Osteoblast (primary cell): ENCODE measurements at regions not wholly inside any gene's neighbourhood (a gene's known extent, or its start where the extent isn't known, plus 50 kb on each side); places are given as distances from the start of the nearest gene placed in this dataset.

Experiments used
- DNase-seq: peaks from one replicate; pipeline ENCODE4 v3.0.0; 2011; ENCODE audit warnings: low spot score, mixed read lengths; ENCODE audit not compliant: insufficient read length; ENCODE audit errors: missing footprints
- H2AFZ ChIP-seq: 2 replicates; pipeline ENCODE4 v1.6.0; 2011; ENCODE audit warnings: mild to moderate bottlenecking, low read length
- H3K27ac ChIP-seq: 2 replicates; pipeline ENCODE4 v1.5.1; 2011; ENCODE audit warnings: mild to moderate bottlenecking, low read depth, low read length, moderate library complexity
- H3K27me3 ChIP-seq: 2 replicates; pipeline ENCODE4 v1.6.0; 2012; ENCODE audit warnings: mild to moderate bottlenecking, control low read depth, inconsistent platforms, low read length, moderate library complexity; ENCODE audit not compliant: insufficient read depth
- H3K36me3 ChIP-seq: 2 replicates; pipeline ENCODE4 v1.5.1; 2011; ENCODE audit warnings: mild to moderate bottlenecking, low read length, control low read depth, moderate library complexity; ENCODE audit not compliant: insufficient read depth
- H3K4me1 ChIP-seq: 2 replicates; pipeline ENCODE4 v1.5.1; 2011; ENCODE audit warnings: mild to moderate bottlenecking, low read length, control low read depth, moderate library complexity; ENCODE audit not compliant: insufficient read depth
- H3K4me2 ChIP-seq: 2 replicates; pipeline ENCODE4 v1.6.0; 2011; ENCODE audit warnings: mild to moderate bottlenecking, low read length; ENCODE audit not compliant: insufficient read depth
- H3K4me3 ChIP-seq: fragments of 200-600 bp; sonication (generic); 3 replicates; pipeline ENCODE4 v1.5.1; 2012; ENCODE audit warnings: mild to moderate bottlenecking, low read length, inconsistent platforms; ENCODE audit not compliant: insufficient read depth
- H3K79me2 ChIP-seq: 2 replicates; pipeline ENCODE4 v1.6.0; 2012; ENCODE audit warnings: mild to moderate bottlenecking, low read length, control low read depth, inconsistent platforms; ENCODE audit not compliant: insufficient read depth
- H3K9me3 ChIP-seq: 2 replicates; pipeline ENCODE4 v1.5.1; 2011; ENCODE audit warnings: low read depth, low read length, control low read depth
- H4K20me1 ChIP-seq: 2 replicates; pipeline ENCODE4 v1.6.0; 2012; ENCODE audit warnings: mild to moderate bottlenecking, low read length, control low read depth; ENCODE audit not compliant: insufficient read depth
- CTCF ChIP-seq: IDR thresholded peaks from 2 replicates; pipeline ENCODE4 v1.5.1; 2011; ENCODE audit warnings: mild to moderate bottlenecking, low read depth, low read length, moderate library complexity; ENCODE audit errors: extremely low read depth

GRCh38 chr3:112765531-112765930, 81.1 kb downstream of the CD200R1L start:
- H4K20me1 ChIP-seq, result no peaks in the 10 kb centered on the region
- H3K4me1 ChIP-seq, result peaks cover 28% of the 10 kb centered on the region
- no peak for TF ChIP-seq CTCF
- no peaks in the 10 kb centered on the region for H3K9me3 ChIP-seq
- no peaks in the 10 kb centered on the region for H3K79me2 ChIP-seq
- no peak overlapping the region for H3K4me2 ChIP-seq
- H2AFZ ChIP-seq, result peak overlapping the region; percentile 26
- no peaks in the 10 kb centered on the region for H3K36me3 ChIP-seq
- no peaks in the 10 kb centered on the region for H3K27me3 ChIP-seq
- DNase-seq, result no peak
- no peak overlapping the region for H3K4me3 ChIP-seq
- H3K27ac ChIP-seq, result no peak overlapping the region

GRCh38 chr3:112763258-112763657, 83.4 kb downstream of the CD200R1L start:
- H2AFZ ChIP-seq, result no peak overlapping the region
- DNase-seq, result no peak
- H4K20me1 ChIP-seq, result no peaks in the 10 kb centered on the region
- no peaks in the 10 kb centered on the region for H3K79me2 ChIP-seq
- H3K27me3 ChIP-seq, result no peaks in the 10 kb centered on the region
- peaks cover 11% of the 10 kb centered on the region for H3K4me1 ChIP-seq
- H3K27ac ChIP-seq, result no peak overlapping the region
- no peak overlapping the region for H3K4me2 ChIP-seq
- no peaks in the 10 kb centered on the region for H3K9me3 ChIP-seq
- TF ChIP-seq CTCF, result no peak
- no peak overlapping the region for H3K4me3 ChIP-seq
- H3K36me3 ChIP-seq, result no peaks in the 10 kb centered on the region

DNA sequence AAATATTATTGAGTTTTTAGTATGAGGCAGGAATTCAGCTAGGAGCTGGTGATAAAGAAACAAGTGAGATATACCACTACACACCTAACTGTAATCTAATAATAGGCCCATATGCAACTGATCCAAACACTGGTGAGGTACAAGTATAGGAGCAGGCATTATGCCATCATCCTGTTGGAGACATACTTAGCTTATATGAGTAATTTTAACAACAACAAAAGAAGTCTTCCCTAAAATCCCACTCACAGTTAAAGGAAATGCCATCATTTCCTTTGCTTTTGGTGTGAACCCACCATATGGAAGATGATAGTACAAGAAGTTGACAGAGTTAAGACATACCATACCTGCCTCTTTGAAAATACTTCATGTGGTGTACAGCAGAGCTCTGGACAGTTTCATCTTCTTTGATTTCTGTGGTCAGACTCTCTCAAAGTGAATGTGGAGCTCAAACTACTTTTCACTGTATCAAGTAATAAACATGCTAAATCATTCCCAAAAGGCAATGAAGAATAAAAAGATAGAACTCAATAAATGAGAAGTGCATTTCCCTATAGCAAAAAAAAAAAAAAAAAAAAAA, 85.5 kb downstream of the CD200R1L start:
- peak overlapping the region; percentile 48 for H2AFZ ChIP-seq
- no peaks in the 10 kb centered on the region for H4K20me1 ChIP-seq
- TF ChIP-seq CTCF, result no peak
- DNase-seq, result no peak
- H3K27ac ChIP-seq, result no peak overlapping the region
- H3K27me3 ChIP-seq, result no peaks in the 10 kb centered on the region
- no peak overlapping the region for H3K4me3 ChIP-seq
- peak overlapping the region; percentile 3 for H3K4me2 ChIP-seq
- no peaks in the 10 kb centered on the region for H3K79me2 ChIP-seq
- peaks cover 8% of the 10 kb centered on the region for H3K4me1 ChIP-seq
- no peaks in the 10 kb centered on the region for H3K9me3 ChIP-seq
- no peaks in the 10 kb centered on the region for H3K36me3 ChIP-seq

- H3K9me3 ChIP-seq, result no peaks in the 10 kb centered on the region
- TF ChIP-seq CTCF, result no peak
- DNase-seq, result no peak
- H3K27ac ChIP-seq, result no peak overlapping the region
- no peaks in the 10 kb centered on the region for H3K79me2 ChIP-seq
- H3K4me3 ChIP-seq, result no peak overlapping the region
- no peaks in the 10 kb centered on the region for H3K27me3 ChIP-seq
- H4K20me1 ChIP-seq, result no peaks in the 10 kb centered on the region
- H3K36me3 ChIP-seq, result no peaks in the 10 kb centered on the region
- H3K4me2 ChIP-seq, result no peak overlapping the region
- H2AFZ ChIP-seq, result peak overlapping the region; percentile 41
- H3K4me1 ChIP-seq, result peaks cover 8% of the 10 kb centered on the region
Measured at GRCh38 chr3:112759681-112760080, 87.0 kb downstream of the CD200R1L start.
